H1 (cell line): ENCODE measurements at regions not wholly inside any gene's neighbourhood (a gene's known extent, or its start where the extent isn't known, plus 50 kb on each side); places are given as distances from the start of the nearest gene placed in this dataset.

Experiments
- CBX5 ChIP-seq: fragments of 300-800, 300-1000 bp; sonication (generic); IDR thresholded peaks from 2 replicates; pipeline ENCODE4 v1.7.1; 2016; ENCODE audit warnings: antibody characterized with exemption, low read length, low read depth
- CBX8 ChIP-seq: fragments of 300-800, 300-1000 bp; sonication (generic); IDR thresholded peaks from 2 replicates; pipeline ENCODE4 v1.7.1; 2016; ENCODE audit warnings: low read depth, low read length, borderline replicate concordance
- CTCF ChIP-seq, 3 experiments: IDR thresholded peaks; 1 replicate in 2 of 3; 2 replicates in 1 of 3; pipeline versions ENCODE4 v1.5.1 to v1.6.1; 2011; ENCODE audit warnings: low read length in 3 of 3, mild to moderate bottlenecking in 3 of 3, inconsistent platforms in 2 of 3, low read depth in 1 of 3, moderate library complexity in 1 of 3; ENCODE audit not compliant: insufficient read depth in 1 of 3; ENCODE audit errors: control extremely low read depth in 1 of 3
- EZH2 ChIP-seq: fragments of 200-600 bp; sonication (generic); IDR thresholded peaks from 2 replicates; pipeline ENCODE4 v1.7.1; 2012; ENCODE audit warnings: low read depth, mild to moderate bottlenecking, moderate library complexity, low read length, inconsistent platforms; ENCODE audit not compliant: severe bottlenecking
- MAFK ChIP-seq: IDR thresholded peaks from 2 replicates; pipeline ENCODE4 v1.6.1; 2012; ENCODE audit warnings: low read depth, mild to moderate bottlenecking, improper control_type of control experiment, low read length
- POLR2AphosphoS5 ChIP-seq: IDR thresholded peaks from 2 replicates; pipeline ENCODE4 v1.6.1; 2011; ENCODE audit warnings: low read depth, low read length
- RNF2 ChIP-seq: fragments of 200-900, 300-1000 bp; sonication (generic); IDR thresholded peaks from 2 replicates; pipeline ENCODE4 v1.7.1; 2016; ENCODE audit warnings: borderline replicate concordance, low read depth, mild to moderate bottlenecking, antibody characterized with exemption, low read length; ENCODE audit not compliant: poor library complexity, severe bottlenecking; ENCODE audit errors: missing control alignments
- TAF1 ChIP-seq: IDR thresholded peaks from 2 replicates; pipeline ENCODE4 v1.6.1; 2011; ENCODE audit warnings: mild to moderate bottlenecking, low read depth, low read length
- TCF12 ChIP-seq: IDR thresholded peaks from 2 replicates; pipeline ENCODE4 v1.6.1; 2011; ENCODE audit warnings: low read depth, mild to moderate bottlenecking, low read length
- USF2 ChIP-seq: IDR thresholded peaks from 2 replicates; pipeline ENCODE4 v1.6.1; 2011; ENCODE audit warnings: low read length, improper control_type of control experiment
- ZNF274 ChIP-seq: IDR thresholded peaks from 2 replicates; pipeline ENCODE4 v1.7.0; 2012; ENCODE audit warnings: low read length, borderline replicate concordance; ENCODE audit errors: extremely low read depth

GRCh38 chr2:126495189-126495588 is 160.8 kb upstream of the GYPC start:
- TF ChIP-seq CBX8 (no peak), TAF1 (no peak), CTCF (IDR thresholded peaks at IDR 0.05; ENCODE audit: control extremely low read depth in 1 of 3, insufficient read depth in 1 of 3, low read depth in 1 of 3, low read length in 3 of 3) (no peak), RNF2 (no peak), ZNF274 (no peak), CBX5 (no peak), EZH2 (no peak), TCF12 (no peak), MAFK (no peak), USF2 (no peak), POLR2AphosphoS5 (no peak)
